ELF-1 (cell line): ENCODE measurements at regions not wholly inside any gene's neighbourhood (a gene's known extent, or its start where the extent isn't known, plus 50 kb on each side); places are given as distances from the start of the nearest gene placed in this dataset.

ENCODE experiments used
- DNase-seq: peaks from one replicate; pipeline ENCODE4 v3.0.0-alpha.2; 2016; ENCODE audit warnings: low read depth, low spot score

- no peak for DNase-seq
Observed at GRCh38 chr11:70700453-70700852, 302.1 kb downstream of the CTTN start.

- no peak for DNase-seq
Observed at GRCh38 chr11:70700871-70701270, 302.5 kb downstream of the CTTN start.

GRCh38 chr11:70702040-70702648, 303.8 kb downstream of the CTTN start:
- no peak for DNase-seq

GRCh38 chr11:70703141-70704064, 305.1 kb downstream of the CTTN start:
- peak; percentile 59 for DNase-seq

- no peak for DNase-seq
Observed at GRCh38 chr11:70705097-70705496, 306.8 kb downstream of the CTTN start.

- DNase-seq = peak; percentile 20
Observed at GRCh38 chr11:70705930-70706329, 307.6 kb downstream of the CTTN start.

- no peak for DNase-seq
Observed at GRCh38 chr11:70707821-70708220, 309.5 kb downstream of the CTTN start.

GRCh38 chr11:70709596-70709995, 311.3 kb downstream of the CTTN start:
- no peak for DNase-seq

GRCh38 chr11:70710192-70710591, 311.9 kb downstream of the CTTN start:
- DNase-seq = peak; percentile 18

GRCh38 chr11:70710601-70711000, 312.3 kb downstream of the CTTN start:
- no peak for DNase-seq

- no peak for DNase-seq
Observed at GRCh38 chr11:70711095-70711910, 313.0 kb downstream of the CTTN start.

- DNase-seq = no peak
Observed at GRCh38 chr11:70711911-70712185, 313.5 kb downstream of the CTTN start.

- DNase-seq = peak; percentile 69
Observed at GRCh38 chr11:70712471-70712870, 314.1 kb downstream of the CTTN start.

- DNase-seq = no peak
Observed at GRCh38 chr11:70713086-70713835, 314.9 kb downstream of the CTTN start.

GRCh38 chr11:70713988-70714665, 315.8 kb downstream of the CTTN start:
- DNase-seq = peak; percentile 95

GRCh38 chr11:70715166-70715951, 317.0 kb downstream of the CTTN start:
- no peak for DNase-seq

- no peak for DNase-seq
Observed at GRCh38 chr11:70716216-70716615, 317.9 kb downstream of the CTTN start.

- no peak for DNase-seq
Observed at GRCh38 chr11:70716986-70717775, 318.9 kb downstream of the CTTN start.

GRCh38 chr11:70717936-70718595, 319.7 kb downstream of the CTTN start:
- DNase-seq = peak; percentile 44
